Kidney capillary endothelial cell (primary cell): ENCODE measurements at regions not wholly inside any gene's neighbourhood (a gene's known extent, or its start where the extent isn't known, plus 50 kb on each side); places are given as distances from the start of the nearest gene placed in this dataset.
A peak's percentile ranks its signal among the peaks of the same experiment; 100 is the strongest.

ENCODE experiments used
- DNase-seq: peaks from one replicate; pipeline ENCODE4 v3.0.0-alpha.2; 2018; ENCODE audit warnings: low spot score

DNA sequence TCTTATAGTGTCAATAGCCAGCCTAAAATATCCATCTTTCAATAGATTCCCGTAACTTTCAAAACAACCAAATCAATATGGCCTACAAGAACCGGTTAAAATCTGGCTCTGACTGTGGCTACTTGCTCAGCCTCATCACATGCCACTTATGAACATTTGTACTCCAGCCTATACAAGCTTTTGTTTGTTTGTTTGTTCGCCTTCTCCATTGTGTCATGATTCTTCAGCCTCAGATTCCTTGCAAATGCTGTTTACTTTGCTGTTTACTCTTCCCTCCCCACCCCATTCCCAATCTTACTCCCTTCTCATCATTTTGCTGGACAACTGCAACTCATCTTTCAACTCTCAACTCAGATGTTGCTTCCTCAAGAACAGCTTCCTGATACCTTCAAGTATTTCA lies 161.2 kb downstream of the CAPZA3 start:
- no peak for DNase-seq

GRCh38 chr12:18899678-18900317 lies 161.9 kb downstream of the CAPZA3 start:
- DNase-seq = no peak

DNA sequence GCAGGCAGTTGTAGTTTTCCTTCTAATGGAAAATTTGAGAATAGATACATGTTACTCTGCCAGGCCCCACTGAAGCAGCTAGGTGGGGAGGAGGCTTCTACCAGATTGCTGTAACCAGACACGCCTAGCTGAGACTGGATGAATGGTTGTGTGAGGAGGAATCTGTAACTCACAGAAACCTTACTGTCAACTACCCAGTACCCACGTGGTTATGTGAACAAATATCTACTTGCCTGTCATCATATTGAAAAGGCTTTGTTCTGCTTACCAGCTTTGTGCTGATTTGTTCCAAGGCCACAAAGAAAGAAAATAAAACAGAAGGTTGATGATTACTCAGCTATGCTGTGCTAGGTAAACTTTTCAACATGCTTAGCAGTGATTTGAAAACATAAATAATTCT lies 167.2 kb downstream of the CAPZA3 start:
- no peak for DNase-seq

GRCh38 chr12:18906395-18906794 lies 168.5 kb downstream of the CAPZA3 start:
- no peak for DNase-seq

DNA sequence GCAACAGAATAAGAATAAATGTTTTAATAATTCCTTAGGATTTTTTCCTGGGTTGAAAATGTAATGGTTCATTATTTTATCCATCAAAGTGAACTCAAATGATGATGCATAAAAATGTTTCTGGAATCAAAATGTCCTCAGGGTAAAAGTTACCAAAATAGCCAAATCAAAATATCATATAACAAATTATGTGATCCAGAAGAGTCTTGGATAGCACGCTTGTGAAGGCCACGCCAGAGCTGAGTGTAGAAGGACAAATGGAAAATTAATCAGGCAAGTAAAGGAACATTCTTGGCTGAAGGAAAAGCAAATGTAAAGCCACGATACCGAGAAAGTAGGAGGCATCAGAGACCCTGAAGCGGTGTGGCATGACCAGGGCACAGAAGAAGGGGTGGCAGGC lies 169.2 kb downstream of the CAPZA3 start:
- no peak for DNase-seq

GRCh38 chr12:18907728-18908127 lies 169.8 kb downstream of the CAPZA3 start:
- DNase-seq = no peak

DNA sequence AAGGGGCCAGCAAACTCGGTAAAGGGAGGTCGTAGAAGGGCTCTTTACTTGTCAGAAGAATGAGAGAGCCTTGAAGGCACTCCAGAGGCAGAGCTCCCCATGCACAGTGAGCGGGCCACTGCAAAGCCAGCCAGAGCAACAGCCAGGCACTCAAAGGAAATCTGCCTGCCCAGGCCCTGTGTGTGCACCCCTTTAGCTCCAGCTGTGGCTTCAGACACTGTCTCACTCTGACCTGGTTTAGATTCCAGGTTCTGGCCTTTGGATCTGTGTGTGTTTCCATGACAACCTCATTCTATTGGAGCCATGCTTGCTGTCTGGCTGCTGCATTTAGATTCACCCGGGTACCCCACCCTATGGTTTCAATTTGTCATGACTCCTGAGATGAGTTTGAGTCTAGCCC lies 170.3 kb downstream of the CAPZA3 start:
- DNase-seq = no peak

DNA sequence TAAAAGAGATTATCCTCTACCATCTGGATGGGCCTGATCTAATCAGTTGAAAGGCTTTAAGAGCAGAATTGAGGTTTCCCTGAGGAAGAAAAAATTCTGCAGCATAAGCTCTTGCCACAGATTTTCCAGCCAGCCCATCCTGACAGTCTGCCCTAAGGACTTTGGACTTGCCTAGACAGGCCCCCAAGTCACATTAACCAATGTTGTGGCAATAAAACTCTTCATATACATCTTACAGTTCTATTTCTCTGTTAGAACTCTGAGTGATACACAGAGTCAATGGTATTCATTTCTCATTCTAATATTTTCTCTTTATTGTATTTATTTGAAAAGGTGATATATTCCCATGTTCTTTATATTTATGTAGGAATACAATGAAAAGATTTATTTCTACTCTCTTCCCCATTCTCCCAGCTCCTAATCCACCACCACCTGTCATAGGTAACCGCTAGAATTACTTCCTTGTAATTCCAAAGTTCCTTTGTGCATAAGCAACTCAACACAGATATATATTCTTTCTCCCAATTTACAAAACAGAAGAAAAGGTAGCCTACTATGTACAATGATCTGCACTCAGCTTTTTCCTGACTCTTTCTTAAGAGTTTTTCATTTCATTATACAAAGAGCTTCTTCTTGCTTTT lies 182.1 kb downstream of the CAPZA3 start:
- DNase-seq = no peak

DNA sequence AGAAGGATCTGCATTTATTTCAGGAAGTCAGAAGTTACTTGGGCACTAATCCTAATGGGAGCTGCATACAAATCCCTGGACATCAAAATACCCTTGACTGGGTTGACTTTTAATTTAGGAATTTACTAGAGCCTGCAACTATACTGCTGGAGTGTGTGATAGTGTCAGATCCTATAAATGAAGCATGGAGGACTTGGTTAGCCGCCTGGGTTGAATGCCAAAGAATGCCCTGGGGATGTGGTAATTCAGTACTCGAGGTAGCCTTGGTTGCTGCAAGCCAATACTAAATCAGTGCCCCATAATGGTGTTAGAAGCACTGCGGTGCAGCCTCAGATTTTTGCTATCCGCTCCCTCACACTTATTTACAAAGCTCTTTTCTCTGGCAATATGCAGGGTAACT lies 184.9 kb downstream of the CAPZA3 start:
- no peak for DNase-seq

GRCh38 chr12:18923721-18924120 lies 185.8 kb downstream of the CAPZA3 start:
- no peak for DNase-seq

DNA sequence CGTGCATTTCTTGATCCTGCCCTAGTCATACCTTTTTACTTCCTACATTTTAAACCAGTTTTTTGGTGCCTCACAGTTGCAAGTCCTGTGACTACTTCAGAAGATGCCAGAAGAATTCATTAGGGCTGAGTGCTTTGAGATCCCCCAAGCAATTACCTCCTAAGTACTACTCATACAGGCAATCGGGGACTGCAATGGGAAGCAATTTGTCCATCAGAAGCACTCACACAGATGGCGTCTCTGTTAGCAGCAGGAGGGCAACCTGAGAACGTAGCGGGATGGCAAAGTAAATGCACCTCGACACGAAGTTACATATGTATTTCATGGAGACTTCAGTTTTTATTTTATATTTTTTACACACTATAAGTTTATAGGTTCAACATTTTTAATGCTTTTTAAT lies 188.3 kb downstream of the CAPZA3 start:
- no peak for DNase-seq

DNA sequence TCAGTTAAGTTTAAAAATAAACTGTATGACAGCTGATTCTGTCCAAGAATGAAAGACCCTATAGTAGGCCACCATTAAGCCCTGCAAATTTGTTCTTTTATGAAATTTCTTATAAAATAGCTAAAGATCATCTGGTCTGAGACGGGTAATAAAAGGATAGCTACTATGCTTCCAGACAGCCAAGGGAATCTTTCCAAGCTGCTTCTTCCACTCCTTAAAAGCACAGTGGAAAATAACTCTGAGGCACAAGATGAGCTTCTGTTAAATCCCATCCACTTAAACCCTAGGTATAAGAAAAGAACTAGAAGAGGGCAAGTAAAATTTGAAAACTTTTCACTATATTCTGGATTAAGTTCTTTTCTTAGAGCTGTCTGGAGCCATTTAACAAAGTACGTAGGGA lies 194.3 kb downstream of the CAPZA3 start:
- no peak for DNase-seq

GRCh38 chr12:18932715-18933114 lies 194.8 kb downstream of the CAPZA3 start:
- no peak for DNase-seq

- no peak for DNase-seq
These were observed 194.1 kb upstream of the PLEKHA5 start for GRCh38 chr12:18935371-18935965.

GRCh38 chr12:18939051-18939450 lies 190.5 kb upstream of the PLEKHA5 start:
- no peak for DNase-seq

DNA sequence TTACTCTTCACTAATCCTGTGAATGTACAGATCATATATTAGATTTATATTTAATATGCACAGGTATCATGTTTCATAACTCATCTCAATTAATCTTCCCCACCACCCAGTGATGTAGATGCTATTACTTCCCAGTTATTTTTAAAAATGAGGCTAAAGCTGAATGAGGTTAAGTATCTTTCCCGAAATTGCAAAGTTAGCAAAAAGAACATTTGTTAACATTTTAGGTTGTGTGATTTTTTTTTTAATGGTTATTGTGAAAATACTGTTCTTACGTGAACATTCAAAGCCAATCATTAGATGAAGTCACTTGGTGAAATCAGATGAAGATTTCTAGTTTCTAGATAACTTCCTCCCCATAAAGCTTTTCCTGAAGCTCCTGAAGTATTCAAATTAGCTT lies 186.9 kb upstream of the PLEKHA5 start:
- DNase-seq = no peak

DNA sequence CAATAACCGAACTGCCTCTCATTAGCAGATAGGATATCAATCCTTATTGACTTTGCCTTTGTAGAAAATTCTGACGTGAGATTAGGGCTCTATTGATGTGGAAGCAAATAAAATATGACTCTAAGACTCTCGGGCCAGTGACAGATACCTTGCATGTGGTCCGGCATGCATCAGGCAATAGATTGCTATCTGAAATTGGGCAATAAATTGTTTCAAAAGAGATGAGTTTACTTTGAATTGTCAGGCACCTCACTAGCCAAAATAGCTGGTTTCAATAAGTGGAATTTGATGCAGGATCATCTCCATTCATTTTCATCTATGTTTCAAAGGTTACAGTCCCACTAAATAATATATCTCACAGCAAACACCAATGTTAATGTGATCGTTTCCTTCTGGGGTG lies 186.3 kb upstream of the PLEKHA5 start:
- DNase-seq = no peak

DNA sequence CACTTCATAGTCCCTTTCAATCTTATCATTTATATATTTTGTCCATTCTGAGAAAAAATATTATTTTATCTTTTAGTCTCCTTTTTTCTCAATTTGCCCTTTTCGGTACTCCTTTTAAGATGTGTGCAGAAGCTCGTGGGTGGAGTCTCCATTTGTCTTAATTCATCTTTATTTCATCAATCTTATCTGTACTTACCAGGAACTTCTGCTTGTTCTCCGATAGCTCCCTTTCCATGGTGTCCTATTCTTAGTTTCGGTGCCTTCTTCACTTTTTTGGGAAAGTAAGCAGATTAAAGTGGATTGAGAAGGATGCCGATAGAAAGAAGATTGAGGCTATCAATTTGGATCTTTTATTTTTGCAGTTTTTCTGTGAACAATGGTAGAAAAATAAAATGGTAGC lies 183.4 kb upstream of the PLEKHA5 start:
- DNase-seq = no peak

- DNase-seq = no peak
These were observed 178.3 kb upstream of the PLEKHA5 start for GRCh38 chr12:18951218-18951617.

- no peak for DNase-seq
These were observed 176.0 kb upstream of the PLEKHA5 start for GRCh38 chr12:18953505-18953904.

DNA sequence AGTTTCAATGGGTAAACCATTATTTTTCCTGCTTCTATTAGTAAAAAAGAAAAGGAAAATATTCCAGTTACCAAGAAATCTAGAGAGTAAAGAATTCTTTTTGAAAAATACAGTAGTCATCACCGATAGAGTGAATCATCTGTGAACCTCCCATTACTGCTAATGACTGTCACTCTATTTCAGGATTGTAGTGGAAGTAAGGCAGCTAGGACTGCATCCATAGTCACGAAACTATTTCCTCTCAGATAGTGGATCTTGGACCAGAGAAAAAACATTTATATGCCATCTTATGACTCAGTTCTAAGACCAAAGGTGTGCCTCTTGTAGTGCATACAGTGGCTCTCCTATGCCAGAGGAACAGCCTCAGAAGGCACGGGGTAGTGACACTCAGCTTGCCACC lies 173.9 kb upstream of the PLEKHA5 start:
- DNase-seq = peak; percentile 36

GRCh38 chr12:18965203-18965602 lies 164.3 kb upstream of the PLEKHA5 start:
- DNase-seq = no peak

- no peak for DNase-seq
These were observed 162.6 kb upstream of the PLEKHA5 start for GRCh38 chr12:18966954-18967353.

DNA sequence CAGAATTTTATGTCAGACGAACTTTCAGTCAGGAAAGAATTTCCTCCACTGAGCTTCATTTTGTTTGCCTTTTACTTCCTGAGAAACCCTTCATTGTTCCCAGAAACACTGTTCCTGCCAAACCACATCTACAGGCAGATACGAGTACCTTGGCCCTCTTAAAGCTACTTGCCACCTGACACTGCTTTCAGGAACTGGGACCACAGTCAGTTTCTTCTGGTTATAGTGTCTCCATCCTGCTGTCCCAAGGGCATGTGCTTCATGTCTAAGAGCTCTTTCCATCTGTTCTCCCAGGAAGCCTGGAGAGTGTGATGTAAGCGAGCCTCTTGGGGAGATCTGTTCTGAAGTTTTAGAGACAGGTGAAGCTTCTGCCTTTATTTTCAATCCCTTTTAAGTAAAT lies 161.7 kb upstream of the PLEKHA5 start:
- no peak for DNase-seq
